Renal cortex interstitium (tissue), 11 donors: ENCODE measurements at regions not wholly inside any gene's neighbourhood (a gene's known extent, or its start where the extent isn't known, plus 50 kb on each side); places are given as distances from the start of the nearest gene placed in this dataset.

Experiments
- DNase-seq, 11 donors: peaks; one replicate each; pipeline ENCODE4 v3.0.0-alpha.2; 2013; ENCODE audit warnings: low read depth in 9 of 11, low spot score in 4 of 11; ENCODE audit errors: extremely low read depth in 1 of 11

GRCh38 chr20:22652681-22653588 is 68.6 kb upstream of the FOXA2 start:
- peak in 1 of 11 donors; percentile 8 for DNase-seq

GRCh38 chr20:22653658-22654642 is 69.6 kb upstream of the FOXA2 start:
- DNase-seq = no peak

- DNase-seq = no peak
Observed at GRCh38 chr20:22663528-22664025, 79.2 kb upstream of the FOXA2 start.

- no peak for DNase-seq
Observed at GRCh38 chr20:22667198-22667597, 82.8 kb upstream of the FOXA2 start.

- DNase-seq = no peak
Observed at GRCh38 chr20:22672191-22672590, 87.8 kb upstream of the FOXA2 start.

- DNase-seq = no peak
Observed at GRCh38 chr20:22673467-22673866, 89.1 kb upstream of the FOXA2 start.

GRCh38 chr20:22675341-22675740 is 91.0 kb upstream of the FOXA2 start:
- no peak for DNase-seq

- DNase-seq = no peak
Observed at GRCh38 chr20:22678678-22679077, 94.3 kb upstream of the FOXA2 start.

- DNase-seq = no peak
Observed at GRCh38 chr20:22679197-22679596, 94.8 kb upstream of the FOXA2 start.

GRCh38 chr20:22680031-22680740 is 95.8 kb upstream of the FOXA2 start:
- no peak for DNase-seq

- no peak for DNase-seq
Observed at GRCh38 chr20:22681591-22682248, 97.3 kb upstream of the FOXA2 start.

GRCh38 chr20:22682381-22682780 is 98.0 kb upstream of the FOXA2 start:
- DNase-seq = no peak

- peak in 10 of 11 donors; percentile 39 to 75 (median 61) for DNase-seq
Observed at GRCh38 chr20:22684072-22684762, 99.8 kb upstream of the FOXA2 start.

- DNase-seq = no peak
Observed at GRCh38 chr20:22684763-22685443, 100.5 kb upstream of the FOXA2 start.

GRCh38 chr20:22686097-22686496 is 101.7 kb upstream of the FOXA2 start:
- peak in 6 of 11 donors; percentile 15 to 41 (median 24) for DNase-seq

- no peak for DNase-seq
Observed at GRCh38 chr20:22687676-22688349, 103.4 kb upstream of the FOXA2 start.

- DNase-seq = no peak
Observed at GRCh38 chr20:22688485-22688884, 104.1 kb upstream of the FOXA2 start.
